ENCODE measurements at regions not wholly inside any gene's neighbourhood (a gene's known extent, or its start where the extent isn't known, plus 50 kb on each side); places are given as distances from the start of the nearest gene placed in this dataset.

GRCh38 chr10:90571481-90572258 lies 286.2 kb downstream of the HTR7 start:
- H3K27me3 ChIP-seq, result no peaks in the 10 kb centered on the region
- no peaks in the 10 kb centered on the region for H3K9me3 ChIP-seq
- TF ChIP-seq POLR2A (IDR thresholded peaks at IDR 0.05) (no peak), CTCF (IDR thresholded peaks at IDR 0.05) (no peak)
- H3K27ac ChIP-seq, result no peak overlapping the region
- 51% methylated on average over 8 of the region's 8 CpGs for WGBS (ENCODE audit: insufficient coverage, low coverage, low lambda C conversion rate, missing lambda C conversion rate)
- intact Hi-C loops (cut with DNase I), result no loop called here
- H3K4me3 ChIP-seq, result no peak overlapping the region
- ATAC-seq, result no peak
- DNase-seq, result no peak
- no peaks in the 10 kb centered on the region for H3K36me3 ChIP-seq
- no peaks in the 10 kb centered on the region for H3K4me1 ChIP-seq

- TF ChIP-seq POLR2A (IDR thresholded peaks at IDR 0.05) (no peak), CTCF (IDR thresholded peaks at IDR 0.05) (no peak)
- no peak overlapping the region for H3K4me3 ChIP-seq
- ATAC-seq, result no peak
- no peaks in the 10 kb centered on the region for H3K36me3 ChIP-seq
- H3K27ac ChIP-seq, result no peak overlapping the region
- intact Hi-C loops (cut with DNase I), result no loop called here
- H3K27me3 ChIP-seq, result no peaks in the 10 kb centered on the region
- no peaks in the 10 kb centered on the region for H3K4me1 ChIP-seq
- no peaks in the 10 kb centered on the region for H3K9me3 ChIP-seq
- DNase-seq, result no peak
- 67% methylated on average over 3 of the region's 3 CpGs for WGBS (ENCODE audit: insufficient coverage, low coverage, low lambda C conversion rate, missing lambda C conversion rate)
Measured at GRCh38 chr10:90575125-90575524, 282.7 kb downstream of the HTR7 start.

- Histone ChIP-seq H3K27me3 (no peaks in the 10 kb centered on the region), H3K27ac (no peak overlapping the region), H3K4me3 (no peak overlapping the region), H3K4me1 (no peaks in the 10 kb centered on the region), H3K36me3 (no peaks in the 10 kb centered on the region), H3K9me3 (no peaks in the 10 kb centered on the region)
- DNase-seq (no peak), ATAC-seq (no peak)
- intact Hi-C loops (cut with DNase I), result no loop called here
- TF ChIP-seq POLR2A (IDR thresholded peaks at IDR 0.05), result no peak
- TF ChIP-seq CTCF (IDR thresholded peaks at IDR 0.05), result no peak
- WGBS (ENCODE audit: insufficient coverage, low coverage, low lambda C conversion rate, missing lambda C conversion rate), result 0% methylated on average over 1 of the region's 1 CpG
Measured at GRCh38 chr10:90577569-90577968, 280.3 kb downstream of the HTR7 start.

- ATAC-seq, result peak in 2 of 4 donors; percentile 37 to 49
- TF ChIP-seq CTCF (IDR thresholded peaks at IDR 0.05), result no peak
- TF ChIP-seq POLR2A (IDR thresholded peaks at IDR 0.05), result no peak
- Histone ChIP-seq H3K27me3 (no peaks in the 10 kb centered on the region), H3K4me1 (no peaks in the 10 kb centered on the region), H3K27ac (no peak overlapping the region), H3K36me3 (no peaks in the 10 kb centered on the region), H3K9me3 (no peaks in the 10 kb centered on the region), H3K4me3 (no peak overlapping the region)
- DNase-seq, result no peak
- intact Hi-C loops (cut with DNase I), result no loop called here
- WGBS (ENCODE audit: insufficient coverage, low coverage, low lambda C conversion rate, missing lambda C conversion rate), result 20% methylated on average over 1 of the region's 1 CpG
Measured at GRCh38 chr10:90579602-90580242, 278.1 kb downstream of the HTR7 start.
